ENCODE measurements at regions not wholly inside any gene's neighbourhood (a gene's known extent, or its start where the extent isn't known, plus 50 kb on each side); places are given as distances from the start of the nearest gene placed in this dataset.
"Not testable (repeated sequence)": the region's sequence is repeated elsewhere in the genome, so short reads cannot be mapped to it uniquely, and the experiment has no call there.

- DNase-seq: no peak
Observed at GRCh38 chr7:4438723-4439245, 243.3 kb upstream of the FOXK1 start.

- no peak for DNase-seq
Observed at GRCh38 chr7:4439444-4439843, 242.7 kb upstream of the FOXK1 start.

GRCh38 chr7:4444106-4444505, 238.0 kb upstream of the FOXK1 start:
- DNase-seq: no peak

- DNase-seq: no peak
Observed at GRCh38 chr7:4445777-4446176, 236.3 kb upstream of the FOXK1 start.

GRCh38 chr7:4449263-4449662, 232.8 kb upstream of the FOXK1 start:
- DNase-seq: no peak

DNA sequence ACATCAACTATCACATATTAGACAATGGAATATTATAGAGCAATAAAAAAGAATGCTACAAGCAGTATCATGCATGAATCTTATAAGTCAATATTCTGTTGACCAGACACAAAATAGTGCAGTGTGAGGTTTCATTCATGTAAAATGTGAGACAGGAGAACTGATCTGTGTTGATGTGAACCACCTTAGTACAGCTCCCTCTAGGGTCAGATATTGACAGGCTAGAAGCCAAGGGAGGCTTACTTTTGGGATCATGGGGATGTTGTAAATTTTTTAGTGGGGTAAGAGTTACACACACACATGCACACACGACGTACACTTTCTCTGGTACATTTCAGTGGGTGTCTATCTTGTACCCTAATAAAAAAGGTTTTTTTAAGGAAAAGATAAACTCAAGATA, 231.6 kb upstream of the FOXK1 start:
- DNase-seq: no peak

DNA sequence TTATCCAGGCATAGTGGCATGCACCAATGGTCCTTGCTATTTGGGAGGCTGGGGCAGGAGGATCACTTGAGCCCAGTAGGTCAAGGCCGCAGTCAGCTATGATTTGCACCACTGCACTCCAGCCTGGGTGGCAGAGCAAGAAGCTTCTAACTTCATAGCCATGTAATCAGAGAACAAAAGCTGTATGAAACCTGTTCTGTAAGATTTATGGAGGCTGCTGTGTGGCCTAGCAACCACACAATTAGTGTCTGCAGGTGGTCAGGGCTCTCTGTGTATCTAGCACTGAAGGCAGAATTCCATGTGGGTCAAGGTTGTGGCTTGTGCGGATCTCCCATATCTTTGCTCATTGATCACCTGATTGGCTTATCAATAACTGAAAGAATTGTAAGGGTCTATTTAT, 221.5 kb upstream of the FOXK1 start:
- DNase-seq: no peak

DNA sequence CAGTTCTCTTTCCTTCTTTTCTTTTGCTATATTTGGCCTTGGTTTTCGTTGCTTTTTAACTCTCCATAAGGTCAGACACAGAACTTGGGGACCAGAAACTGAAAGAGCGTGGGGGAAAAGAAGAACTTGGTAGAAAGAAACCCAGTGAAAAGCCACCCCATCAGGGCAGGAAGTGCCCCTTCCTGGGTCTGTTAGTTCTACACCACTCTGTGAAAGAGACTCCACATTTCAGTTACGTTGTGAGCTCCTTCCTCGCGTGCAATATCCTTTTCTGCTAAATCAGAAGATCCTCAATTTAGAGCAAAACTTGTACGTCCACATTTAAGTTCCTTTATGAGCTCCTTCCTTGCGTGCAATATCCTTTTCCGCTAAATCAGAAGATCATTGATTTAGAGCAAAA, 220.6 kb upstream of the FOXK1 start:
- DNase-seq: no peak

DNA sequence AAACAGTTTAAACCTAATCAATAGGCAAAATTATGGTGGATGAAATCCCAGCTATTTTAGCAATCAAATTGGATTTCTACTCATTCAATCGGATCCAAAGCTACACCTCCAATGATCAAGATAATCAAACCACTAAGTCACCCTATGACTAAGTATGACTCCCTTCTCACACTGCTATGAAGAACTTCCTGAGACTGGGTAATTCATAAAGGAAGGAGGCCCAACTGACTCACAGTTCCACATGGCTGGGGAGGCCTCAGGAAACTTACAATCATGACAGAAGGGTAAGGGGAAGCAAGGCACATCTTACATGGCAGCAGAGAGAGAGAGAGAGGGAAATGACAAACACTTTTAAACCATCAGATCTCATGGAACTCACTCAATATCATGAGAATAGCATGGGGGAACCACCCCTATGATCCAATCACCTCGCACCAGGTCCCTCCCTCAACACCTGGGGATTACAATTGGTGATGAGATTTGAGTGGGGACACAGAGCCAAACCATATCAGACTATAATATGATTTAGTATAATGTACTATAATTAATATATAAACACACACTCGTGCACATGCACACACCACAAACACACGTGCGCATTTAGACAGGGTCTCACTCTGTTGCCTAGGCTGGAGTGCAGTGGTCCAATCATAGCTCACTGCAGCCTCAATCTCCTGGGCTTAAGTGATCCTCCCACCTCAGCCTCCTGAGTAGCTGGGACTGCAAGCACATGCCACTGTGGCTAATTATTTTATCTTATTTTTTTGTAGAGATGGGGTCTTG, 213.6 kb upstream of the FOXK1 start:
- no peak for DNase-seq

- DNase-seq: no peak
Observed at GRCh38 chr7:4470246-4470645, 211.8 kb upstream of the FOXK1 start.

DNA sequence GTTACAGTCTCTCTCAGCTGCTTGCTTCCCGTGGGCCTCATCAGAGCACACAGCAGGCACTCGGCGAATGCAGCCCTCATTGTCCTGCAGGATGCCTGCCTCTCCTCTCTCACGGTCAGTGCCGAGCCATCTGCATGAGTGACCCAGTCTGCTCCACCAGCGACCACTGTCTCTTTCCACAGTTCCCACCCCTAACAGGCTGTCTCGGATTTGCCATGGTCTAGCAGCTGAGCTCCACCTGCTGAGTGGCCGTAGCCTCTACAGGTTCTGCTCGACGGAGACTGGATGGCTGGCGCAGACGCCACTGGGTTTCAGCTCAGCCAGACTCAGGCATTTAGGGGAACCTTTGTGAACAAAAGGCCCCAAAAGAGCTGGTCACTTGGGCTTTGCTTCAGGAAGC, 209.4 kb upstream of the FOXK1 start:
- DNase-seq: no peak

DNA sequence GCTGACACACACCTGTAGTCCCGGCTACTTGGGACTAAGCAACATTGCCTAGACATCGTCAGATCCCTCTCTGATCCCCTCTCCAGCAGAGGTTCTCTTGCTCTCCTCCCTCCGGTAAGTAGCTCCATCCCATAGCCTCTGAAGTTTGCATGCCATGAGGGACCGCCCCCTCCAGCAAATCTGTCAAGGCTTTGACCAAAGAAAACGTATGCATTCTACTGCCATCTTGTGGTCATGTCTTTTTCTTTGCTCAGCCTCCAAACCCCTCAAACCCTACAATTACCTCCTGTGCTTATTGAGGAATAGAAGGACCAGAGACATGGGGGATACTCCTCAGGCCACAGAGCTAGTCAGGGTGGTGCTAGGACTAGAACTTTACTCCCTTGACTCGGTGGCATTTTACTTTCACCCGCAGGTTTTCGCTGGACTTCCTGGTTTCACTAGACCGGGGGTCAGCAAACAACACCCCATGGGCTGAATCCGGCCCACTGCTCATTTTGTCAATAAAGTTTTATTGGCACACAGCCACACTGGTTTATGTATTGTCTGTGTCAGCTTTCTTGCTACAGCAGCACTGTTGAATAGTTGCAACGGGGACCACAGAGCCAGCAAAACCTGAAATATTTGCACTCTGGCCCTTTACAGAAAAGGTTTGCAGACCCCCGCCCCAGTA, 202.6 kb upstream of the FOXK1 start:
- DNase-seq: no peak

DNA sequence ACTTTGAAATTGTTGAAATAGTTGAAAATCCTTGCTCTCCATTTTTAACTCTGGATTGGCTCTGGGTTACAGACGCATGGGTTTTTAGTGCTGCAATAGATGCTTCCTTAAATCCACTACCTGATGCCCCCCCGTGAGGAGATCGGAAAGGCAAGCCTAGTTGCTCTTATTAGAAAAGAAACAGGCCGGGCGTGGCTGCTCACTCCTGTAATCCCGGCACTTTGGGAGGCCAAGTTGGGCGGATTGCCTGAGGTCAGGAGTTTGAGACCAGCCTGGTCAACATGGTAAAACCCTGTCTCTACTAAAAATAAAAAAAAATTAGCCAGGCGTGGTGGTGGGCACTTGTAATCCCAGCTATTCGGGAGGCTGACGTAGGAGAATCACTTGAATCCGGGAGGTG, 202.0 kb upstream of the FOXK1 start:
- not testable (repeated sequence) for DNase-seq

GRCh38 chr7:4483851-4484250, 198.2 kb upstream of the FOXK1 start:
- DNase-seq: no peak

DNA sequence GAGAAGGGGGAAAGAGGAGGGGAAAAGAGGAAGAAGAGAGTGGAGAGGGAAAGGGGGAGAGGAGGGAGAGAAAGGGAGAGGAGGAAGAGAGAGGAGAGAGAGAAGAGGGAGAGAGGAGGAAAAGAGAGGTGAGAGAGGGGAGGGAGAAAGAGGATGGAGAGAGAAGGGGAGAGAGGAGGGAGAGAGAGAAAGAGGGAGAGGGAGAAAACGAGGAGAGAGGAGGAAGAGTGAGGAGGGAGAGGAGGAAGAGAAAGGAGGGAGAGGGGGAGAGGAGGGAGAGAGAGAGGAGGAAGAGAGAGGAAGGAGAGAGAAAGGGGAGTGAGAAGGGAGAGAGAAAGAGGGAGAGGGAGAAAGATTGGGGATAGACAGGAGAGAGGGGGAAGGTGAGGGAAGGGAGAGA, 197.6 kb upstream of the FOXK1 start:
- DNase-seq: no peak

GRCh38 chr7:4486907-4487306, 195.2 kb upstream of the FOXK1 start:
- no peak for DNase-seq

DNA sequence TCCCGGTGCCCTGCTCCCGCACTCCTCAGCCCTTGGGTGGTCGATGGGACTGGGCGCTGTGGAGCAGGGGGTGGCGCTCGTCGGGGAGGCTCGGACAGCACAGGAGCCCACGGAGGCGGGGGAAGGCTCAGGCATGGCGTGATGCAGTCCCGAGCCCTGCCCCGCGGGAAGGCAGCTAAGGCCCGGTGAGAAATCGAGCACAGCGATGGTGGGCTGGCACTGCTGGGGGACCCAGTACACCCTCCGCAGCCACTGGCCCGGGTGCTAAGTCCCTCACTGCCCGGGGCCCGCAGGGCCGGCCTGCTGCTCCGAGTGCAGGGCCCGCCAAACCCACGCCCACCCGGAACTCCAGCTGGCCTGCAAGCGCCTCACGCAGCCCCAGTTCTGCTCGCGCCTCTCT, 185.2 kb upstream of the FOXK1 start:
- not testable (repeated sequence) for DNase-seq

GRCh38 chr7:4500812-4501211, 181.3 kb upstream of the FOXK1 start:
- DNase-seq: no peak

DNA sequence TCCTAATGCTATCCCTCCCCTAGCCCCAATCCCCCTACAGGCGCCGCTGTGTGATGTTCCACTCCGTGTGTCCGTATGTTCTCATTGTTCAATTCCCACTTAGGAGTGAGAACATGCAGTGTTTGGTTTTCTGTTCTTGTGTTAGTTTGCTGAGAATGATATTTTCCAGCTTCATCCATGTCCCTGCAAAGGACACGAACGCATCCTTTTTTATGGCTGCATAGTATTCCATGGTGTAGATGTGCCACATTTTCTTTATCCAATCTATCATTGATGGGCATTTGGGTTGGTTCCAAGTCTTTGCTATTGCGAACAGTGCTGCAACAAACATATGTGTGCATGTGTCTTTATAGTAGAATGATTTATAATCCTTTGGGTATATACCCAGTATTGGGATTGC, 174.2 kb upstream of the FOXK1 start:
- not testable (repeated sequence) for DNase-seq

DNA sequence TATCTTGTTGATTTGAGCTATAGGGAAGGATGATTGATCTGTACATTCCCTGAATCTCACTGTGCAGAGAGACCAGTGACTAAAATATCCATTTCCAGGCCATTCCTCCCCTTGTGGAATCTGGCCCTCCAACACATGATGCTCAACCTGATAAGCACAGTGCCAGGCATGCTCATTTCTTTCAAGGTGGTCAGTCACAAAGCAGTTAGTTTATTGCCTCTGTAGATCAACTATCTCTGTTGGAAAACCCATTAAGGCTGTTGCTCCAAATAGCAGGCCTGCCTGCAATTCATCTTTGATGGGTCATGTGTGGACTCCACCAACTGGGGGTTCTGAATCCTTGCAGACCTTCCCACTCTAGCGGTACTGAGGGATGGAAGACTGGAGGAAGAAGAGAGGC, 168.6 kb upstream of the FOXK1 start:
- no peak for DNase-seq

- DNase-seq: no peak
Observed at GRCh38 chr7:4519819-4520520, 162.1 kb upstream of the FOXK1 start.

DNA sequence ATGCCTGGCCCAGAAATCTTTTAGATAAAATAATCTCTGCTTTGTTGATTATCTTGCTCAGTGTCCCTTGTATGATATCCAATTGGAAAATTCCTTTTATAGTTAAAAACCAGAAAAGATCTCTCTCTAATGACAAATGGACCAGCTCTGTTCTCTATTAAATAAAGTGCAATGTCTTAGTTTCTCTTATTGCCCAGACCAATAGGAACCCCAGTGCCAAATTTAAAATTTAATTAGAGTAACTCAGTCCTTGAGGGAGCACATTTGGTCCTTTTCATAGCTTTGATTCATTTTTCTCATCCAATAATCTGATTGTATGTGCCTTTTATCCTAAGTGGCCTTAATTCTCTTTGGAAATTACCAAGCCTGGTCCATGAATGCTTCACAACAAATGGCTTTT, 158.9 kb upstream of the FOXK1 start:
- DNase-seq: no peak

- no peak for DNase-seq
Observed at GRCh38 chr7:4523873-4524272, 158.2 kb upstream of the FOXK1 start.

DNA sequence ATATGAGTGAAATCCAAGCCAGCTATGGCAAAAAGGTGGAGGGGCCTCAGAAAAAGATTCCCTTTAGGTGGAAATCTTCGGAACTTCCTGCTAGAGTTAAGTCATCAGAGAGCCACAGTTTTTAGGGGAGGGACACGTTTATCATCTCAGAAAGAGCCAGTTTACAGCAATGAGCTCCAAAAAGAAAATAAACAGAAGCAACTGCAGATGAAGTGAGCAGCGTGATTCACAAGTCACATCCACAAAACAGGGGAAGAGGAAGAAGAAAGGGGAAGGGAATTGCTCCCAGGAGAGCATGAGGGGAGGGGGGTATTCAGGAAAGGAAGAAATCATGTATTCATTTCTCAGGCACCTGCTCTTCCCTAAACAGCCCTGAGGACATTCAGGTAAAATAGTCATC, 156.2 kb upstream of the FOXK1 start:
- no peak for DNase-seq
